ENCODE measurements at regions not wholly inside any gene's neighbourhood (a gene's known extent, or its start where the extent isn't known, plus 50 kb on each side); places are given as distances from the start of the nearest gene placed in this dataset.
A peak's percentile ranks its signal among the peaks of the same experiment; 100 is the strongest.

DNA sequence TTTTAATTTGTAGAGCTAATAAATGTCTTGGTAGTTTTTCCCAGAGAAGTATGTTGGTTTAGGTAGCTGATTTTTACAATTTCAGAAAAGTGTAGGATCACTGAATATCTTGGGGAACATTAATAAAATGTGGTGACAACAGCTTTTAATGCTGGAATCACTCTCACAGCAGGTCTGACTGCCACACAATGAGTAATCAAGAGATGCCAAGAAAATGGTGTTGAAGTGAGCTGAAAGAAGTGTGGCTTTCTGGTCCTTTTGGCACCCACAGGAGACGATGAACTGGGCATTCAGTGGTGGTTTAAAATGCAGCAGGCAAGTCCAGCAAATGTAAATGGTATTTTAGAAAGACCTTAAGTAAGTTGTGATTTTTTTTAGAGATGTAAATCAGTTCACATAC lies 175.8 kb downstream of the CBLN2 start:
- no peak for DNase-seq (ENCODE audit: low read depth)

DNA sequence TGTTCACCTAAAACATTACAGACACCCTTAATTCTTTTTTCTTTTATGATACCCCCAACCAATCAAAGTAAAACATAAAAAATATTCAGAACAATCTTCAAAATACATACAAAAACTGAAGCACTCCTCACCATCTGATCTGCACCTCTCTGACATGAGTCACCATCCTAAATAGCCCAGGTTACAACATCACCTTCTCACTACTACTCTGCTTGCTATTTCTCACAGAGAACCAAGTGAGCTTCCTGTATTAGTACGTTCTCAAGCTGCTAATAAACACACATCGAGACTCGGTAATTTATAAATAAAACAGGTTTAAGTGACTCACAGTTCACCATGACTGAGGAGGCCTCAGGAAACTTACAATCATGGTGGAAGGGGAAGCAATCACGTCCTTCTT lies 183.5 kb downstream of the CBLN2 start:
- DNase-seq (ENCODE audit: low read depth): peak; percentile 16

DNA sequence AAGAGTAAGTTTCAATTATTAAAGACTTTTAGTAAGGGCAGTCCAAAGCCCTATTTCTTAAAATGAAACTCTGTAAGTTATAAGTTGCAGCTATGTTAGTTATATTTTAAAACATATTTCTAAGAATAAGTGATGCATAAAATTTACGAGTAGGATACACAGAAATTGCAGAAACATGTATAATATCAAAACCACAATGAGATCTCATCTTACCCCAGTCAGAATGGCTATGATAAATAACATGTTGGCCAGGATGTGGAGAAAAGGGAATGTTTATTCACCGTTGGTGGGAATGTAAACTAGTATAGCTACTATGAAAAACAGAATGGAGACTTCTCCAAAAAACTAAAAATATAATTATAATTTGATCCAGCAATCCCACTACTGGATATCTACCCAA lies 201.2 kb downstream of the CBLN2 start:
- DNase-seq (ENCODE audit: low read depth): no peak

DNA sequence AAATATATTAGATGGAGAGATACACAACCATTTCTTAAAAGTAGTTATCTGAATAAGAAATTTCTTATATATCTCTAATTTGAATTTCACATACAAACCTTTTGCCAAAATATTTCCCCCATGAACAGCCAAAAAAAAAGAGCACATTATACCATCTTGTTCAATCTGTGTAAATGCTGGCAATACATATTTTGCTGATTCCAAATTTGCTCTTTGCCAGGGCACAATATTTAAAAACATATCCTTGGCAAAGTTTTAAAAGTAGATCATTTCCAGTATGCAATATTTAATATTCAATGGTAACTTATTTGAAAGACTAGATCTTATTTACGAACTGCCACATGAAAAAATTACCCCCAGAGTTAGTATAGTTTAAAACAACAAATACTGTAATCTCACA lies 204.2 kb downstream of the CBLN2 start:
- no peak for DNase-seq (ENCODE audit: low read depth)

DNA sequence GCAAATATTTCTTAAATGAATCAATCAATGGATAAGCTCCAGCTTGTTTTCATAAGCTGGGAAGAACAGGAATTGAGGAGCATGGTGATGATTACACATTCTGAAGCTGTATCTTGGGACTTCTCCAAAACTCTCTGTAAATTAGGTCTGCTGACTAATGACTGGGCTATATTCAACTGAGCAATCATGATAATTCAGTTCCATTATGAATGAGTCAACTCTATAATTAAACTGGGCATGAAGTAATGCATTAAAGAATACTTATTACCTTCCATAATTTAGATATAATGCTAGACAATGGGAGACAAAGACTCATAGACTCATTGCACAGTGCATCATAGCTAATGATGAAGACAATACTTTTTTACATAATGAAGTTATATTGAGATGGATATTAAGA lies 207.4 kb downstream of the CBLN2 start:
- DNase-seq (ENCODE audit: low read depth): no peak

DNA sequence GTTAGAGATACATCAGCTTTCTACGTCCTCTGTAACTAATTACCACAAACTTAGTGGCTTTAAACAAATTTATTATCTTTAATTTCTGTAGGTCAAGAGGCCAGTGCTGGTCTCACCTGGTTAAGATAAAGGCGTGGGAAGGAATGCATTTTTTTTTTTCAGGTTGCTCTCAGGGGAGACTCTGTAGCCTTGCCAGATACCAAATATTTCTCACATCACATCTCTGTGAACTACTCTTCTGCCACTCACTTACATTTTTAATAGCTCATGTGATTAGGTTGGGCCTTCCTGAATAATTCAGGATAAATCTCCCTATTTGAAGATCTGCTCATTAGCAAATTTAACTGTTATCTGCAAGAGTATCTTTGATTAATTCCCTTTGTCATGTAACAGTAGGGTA lies 214.6 kb downstream of the CBLN2 start:
- DNase-seq (ENCODE audit: low read depth): no peak

DNA sequence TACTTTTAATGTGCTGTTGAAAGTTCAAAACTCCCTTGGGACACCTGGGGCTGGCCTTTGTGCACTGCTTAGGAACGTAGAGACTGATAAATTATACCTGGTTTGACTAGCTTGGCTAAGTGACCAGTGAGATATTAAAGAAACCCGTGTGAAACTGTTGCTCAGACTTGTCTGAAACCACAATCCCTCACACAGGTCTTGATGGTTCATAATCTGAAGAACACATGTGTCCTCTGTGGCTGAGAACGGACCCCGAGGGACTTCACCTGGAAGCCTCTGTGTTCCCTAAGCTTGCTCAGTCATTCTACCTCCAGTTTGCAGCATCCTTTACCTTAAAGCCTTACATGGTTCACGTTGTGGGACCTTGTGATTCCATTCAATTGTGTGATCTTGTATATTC lies 218.8 kb downstream of the CBLN2 start:
- DNase-seq (ENCODE audit: low read depth): no peak

DNA sequence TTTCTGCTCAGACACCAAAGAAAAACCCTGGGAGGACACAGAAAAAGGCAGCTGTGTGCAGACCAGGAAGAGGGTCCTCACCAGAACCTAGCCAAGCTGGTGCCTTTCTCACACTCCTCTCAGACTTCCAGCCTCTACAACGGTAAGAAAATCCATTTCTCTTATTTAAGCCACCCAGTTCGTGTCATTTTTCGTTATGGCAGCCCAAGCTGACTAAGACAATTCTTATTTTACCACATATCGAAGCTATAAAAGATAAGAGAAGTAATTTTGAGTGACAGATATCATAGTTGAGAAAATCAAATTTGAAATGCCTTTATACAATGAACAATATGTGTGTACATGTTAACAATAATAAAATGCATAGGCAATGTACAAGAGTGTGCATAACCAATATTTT lies 219.5 kb downstream of the CBLN2 start:
- no peak for DNase-seq (ENCODE audit: low read depth)

DNA sequence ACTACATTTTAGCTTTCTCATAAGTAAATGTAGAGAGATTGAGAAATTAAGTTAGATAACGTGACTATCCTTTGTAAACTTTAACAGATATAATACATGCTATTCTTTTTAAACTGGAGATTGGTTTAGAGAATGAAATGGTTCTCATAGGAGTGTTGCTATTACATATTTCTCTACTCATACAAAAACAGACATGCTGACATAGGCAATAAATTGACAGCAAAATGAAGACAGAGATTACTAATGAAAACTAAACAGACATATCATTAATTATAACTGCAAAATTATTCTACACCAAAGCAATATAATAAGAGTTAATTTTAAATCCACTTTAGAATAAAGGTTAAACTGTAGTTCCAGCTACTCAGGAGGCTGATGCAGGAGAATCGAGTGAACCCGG lies 227.6 kb downstream of the CBLN2 start:
- no peak for DNase-seq (ENCODE audit: low read depth)

DNA sequence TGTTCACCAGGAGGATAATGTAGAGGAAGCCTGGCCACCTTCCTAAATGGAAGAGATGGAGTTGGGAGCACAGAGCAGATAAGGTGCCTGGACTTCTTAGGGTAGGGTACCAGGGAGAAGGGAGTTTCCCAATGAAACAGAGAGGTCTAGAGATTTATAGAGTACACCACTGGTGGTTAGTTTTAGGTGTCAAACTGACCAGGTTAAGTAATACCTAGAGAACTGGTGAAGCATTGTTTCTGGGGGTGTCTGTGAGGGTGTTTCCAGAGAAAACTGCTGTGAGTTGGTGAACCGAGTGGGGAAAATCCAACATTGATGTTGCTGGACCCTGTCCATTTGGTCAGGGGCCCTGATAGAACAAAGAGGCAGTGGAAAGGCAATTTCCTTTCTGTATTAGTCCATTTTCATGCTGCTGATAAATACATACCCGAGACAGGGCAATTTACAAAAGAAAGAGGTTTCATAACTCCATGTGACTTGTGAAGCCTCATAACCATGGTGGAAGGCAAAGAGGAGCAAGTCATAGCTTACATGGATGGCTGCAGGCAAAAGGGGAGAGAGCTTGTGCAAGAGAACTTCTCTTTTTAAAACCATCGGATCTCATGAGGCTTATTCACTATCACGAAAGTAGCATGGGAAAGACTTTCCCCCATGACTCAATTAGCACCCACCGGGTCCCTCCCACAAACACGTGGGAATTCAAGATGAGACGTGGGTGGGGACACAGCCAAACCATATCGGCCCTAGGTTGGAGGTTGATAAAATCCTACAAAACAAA lies 260.8 kb downstream of the CBLN2 start:
- no peak for DNase-seq (ENCODE audit: low read depth)

DNA sequence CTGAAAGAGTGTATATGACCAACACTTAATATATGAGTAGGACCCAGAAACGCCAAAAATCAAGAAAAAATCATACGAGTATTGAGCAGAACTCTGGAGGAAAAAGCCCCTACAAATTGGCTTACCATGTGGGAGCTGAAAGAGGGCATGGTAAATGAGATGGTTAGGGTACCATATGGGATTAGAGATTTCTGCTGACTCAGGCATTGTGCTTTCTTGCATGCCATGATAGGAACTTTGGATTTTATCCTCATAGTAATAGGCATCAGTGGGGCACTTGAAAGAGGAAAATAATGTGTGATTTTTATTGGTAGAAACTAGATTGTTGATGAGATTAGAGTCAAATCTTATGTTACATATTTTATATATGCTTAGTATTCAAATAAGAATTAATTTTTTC lies 271.1 kb downstream of the CBLN2 start:
- no peak for DNase-seq (ENCODE audit: low read depth)

DNA sequence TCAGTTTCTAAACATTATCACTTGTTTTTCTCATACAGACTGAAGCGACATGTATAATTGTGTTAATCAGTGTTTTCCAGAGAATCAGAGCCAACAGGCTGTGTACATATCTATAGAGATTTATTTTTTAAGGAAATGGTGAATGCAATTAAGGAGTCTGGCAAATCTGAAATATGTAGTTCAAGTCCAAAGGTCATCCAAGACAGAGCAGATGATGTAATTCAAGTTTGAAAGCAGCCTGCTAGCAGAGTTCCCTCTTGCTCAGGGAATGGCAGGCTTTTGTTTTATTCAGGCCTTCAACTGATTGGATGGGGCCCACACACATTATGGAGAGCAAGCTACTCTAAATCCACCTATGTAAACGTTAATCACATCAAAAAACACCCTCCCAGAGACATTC lies 282.6 kb downstream of the CBLN2 start:
- no peak for DNase-seq (ENCODE audit: low read depth)

DNA sequence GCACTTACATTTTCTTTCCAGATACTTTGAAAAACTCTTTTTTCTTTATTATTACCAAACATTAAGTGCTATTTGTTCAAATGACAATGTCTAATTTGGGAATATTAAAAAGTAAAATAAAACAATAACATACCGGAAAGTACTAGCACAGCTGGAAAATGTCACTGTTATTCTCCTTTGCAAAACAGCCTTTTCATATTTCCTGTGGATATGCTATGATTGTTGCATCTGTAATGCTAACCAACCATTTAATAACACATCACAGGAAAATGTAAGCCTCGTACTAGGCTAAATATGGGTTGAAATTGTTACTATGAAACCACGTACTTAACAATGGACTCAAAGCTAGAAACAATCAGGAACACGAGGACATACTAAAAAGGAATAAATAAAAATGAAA lies 298.1 kb downstream of the CBLN2 start:
- DNase-seq (ENCODE audit: low read depth): no peak

DNA sequence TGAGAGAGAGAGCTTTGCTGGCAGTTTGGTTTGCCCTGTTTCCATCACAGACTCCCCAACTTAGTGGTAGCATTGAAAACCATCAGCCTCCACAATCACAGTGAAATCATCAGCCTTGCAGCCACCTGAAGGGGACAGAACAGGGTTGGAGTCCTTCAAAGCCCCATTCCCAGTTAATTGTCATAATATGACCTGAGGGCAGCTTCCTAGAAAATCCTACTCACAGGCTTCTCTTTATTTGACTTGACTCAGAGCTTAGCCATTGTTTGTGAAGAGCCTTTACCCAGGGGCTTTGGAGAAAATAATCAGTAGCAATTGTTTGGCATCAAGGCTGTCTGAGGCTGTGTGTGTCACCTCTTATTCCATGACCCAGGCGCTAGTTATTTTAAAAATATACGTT lies 308.7 kb downstream of the CBLN2 start:
- peak; percentile 23 for DNase-seq (ENCODE audit: low read depth)

DNA sequence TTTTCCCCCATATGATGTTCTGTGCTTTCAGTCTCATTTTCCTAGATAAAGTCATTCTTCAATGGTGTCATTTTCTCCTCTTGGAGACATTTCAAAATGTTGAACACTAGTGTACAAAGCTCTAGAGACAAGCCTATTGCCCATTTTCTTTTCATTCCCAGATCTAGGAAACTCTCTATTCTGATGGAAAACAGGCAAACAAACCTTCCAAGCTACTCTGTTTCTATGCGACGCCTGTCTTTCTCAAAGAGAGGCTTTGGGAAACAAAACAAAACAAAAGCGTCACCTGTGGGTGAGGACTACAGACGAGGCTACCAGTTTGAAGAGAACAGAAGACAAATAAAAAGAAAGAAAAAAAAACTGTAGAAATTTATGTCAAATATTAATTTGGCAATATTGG lies 311.0 kb downstream of the CBLN2 start:
- no peak for DNase-seq (ENCODE audit: low read depth)

DNA sequence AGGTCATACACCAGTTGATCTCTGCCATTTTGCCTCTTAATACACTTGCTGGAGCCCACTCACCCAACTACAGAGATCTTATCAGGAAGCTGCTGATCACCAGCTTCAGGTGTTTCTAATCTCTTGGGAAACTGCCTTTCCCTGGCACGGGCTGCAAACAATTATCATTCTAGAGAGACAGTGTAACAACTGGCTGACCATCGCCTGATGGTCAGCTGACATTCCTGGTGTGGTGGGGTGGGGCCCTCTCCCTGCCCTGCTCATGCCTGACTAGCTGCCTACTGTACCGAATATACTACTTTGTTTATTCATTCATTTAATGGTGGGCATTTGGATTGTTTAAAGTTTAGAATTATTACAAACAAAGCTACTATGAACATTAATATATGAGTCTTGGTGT lies 311.5 kb downstream of the CBLN2 start:
- no peak for DNase-seq (ENCODE audit: low read depth)

DNA sequence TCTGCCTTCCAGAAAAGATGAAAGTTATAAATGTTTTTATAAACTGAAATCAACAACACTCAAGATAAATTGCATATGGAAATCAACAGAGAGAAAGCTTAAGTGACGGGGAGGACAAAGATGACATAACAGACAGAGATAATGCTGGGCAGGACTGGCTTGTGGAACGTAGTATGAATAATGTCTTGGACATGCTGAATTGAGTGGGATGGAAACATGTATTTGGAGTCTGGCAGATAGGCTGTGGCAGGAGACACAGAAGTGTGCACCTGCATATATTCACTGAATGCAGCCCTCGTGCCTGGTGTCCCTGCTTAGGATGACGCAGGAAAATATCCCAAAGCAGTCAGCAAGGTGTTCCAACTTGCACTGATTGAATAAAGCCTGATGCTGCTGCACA lies 318.2 kb downstream of the CBLN2 start:
- DNase-seq (ENCODE audit: low read depth): no peak

DNA sequence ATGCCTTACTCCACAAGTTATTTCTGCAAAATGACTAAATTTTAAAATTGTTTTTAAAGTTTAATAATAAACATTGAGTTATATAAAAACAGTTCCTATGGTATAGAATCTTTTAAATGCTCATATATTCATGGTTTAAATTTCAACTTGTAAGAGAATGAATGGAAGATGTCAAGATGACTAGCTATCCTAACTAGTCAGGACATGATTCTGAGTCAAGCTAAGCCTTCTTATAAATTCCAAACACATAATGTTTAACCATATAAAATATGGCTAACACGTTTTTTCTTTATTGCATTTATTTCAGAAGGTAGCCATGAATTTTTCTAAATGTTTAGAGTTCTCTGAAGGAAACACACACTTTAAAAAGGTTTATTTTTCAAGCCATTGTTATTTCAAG lies 320.4 kb downstream of the CBLN2 start:
- DNase-seq (ENCODE audit: low read depth): no peak

DNA sequence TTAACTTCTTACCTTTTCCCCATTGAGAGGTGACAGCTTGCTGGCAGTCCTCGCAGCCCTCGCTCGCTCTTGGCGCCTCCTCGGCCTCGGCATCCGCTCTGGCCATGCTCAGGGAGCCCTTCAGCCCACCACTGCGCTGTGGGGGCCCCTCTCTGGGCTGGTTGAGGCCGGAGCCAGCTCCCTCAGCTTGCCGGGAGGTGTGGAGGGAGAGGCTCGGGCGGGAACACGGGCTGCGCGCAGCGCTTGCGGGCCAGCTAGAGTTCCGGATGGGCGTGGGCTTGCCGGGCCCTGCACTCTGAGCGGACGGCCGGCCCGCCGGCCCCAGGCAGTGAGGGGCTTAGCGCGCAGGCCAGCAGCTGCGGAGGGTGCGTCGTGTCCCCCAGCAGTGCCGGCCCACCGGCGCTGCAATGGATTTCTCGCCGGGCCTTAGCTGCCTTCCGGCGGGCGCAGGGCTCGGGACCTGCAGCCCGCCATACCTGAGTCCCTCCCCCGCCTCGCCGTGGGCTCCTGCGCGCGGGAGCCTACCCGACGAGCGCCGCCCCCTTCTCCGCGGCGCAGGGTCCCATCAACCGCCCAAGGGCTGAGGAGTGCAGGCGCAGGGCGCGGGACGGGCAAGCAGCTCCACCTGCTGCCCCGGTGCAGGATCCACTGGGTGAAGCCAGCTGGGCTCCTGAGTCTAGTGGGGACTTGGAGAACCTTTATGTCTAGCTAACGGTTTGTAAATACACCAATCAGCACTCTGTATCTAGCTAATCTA lies 335.0 kb downstream of the CBLN2 start:
- DNase-seq (ENCODE audit: low read depth): no peak

DNA sequence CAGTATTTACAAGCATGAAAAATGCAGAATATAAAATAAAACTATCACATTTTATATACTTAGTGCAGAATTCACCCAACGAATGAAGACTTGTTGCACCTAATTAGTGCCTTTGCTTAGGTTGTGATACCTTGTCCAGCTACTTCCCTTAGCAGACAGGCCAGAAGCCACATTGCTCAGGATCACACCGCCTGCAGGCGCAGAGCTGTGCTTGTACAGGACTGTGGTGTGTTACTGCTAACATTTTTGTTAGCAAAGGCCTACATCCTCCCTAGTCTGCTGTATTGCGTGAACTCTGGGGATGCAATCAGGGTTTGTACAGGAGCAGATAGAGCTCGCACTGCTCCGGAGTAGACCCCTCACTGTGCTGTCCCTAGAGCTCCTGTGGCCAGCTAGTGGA lies 336.9 kb downstream of the CBLN2 start:
- DNase-seq (ENCODE audit: low read depth): no peak

DNA sequence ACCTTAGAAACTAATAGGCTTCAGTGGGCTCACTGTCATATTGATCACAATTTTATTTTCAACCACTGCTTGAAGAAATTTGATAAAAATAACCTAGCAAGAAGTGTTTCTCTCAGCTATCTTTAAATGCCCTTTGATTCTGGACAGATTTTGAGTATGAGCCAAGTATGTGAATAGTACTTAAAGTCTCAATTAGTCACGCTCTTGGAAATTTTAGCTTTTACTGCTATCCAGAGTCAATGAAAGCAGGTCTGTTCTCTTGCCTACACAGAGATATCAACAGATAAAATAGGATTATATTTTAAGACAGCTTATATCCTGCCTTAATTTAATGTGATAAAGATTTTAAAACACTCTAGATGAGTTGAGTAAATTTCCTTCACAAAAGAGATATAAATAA lies 337.3 kb downstream of the CBLN2 start:
- peak; percentile 9 for DNase-seq (ENCODE audit: low read depth)

DNA sequence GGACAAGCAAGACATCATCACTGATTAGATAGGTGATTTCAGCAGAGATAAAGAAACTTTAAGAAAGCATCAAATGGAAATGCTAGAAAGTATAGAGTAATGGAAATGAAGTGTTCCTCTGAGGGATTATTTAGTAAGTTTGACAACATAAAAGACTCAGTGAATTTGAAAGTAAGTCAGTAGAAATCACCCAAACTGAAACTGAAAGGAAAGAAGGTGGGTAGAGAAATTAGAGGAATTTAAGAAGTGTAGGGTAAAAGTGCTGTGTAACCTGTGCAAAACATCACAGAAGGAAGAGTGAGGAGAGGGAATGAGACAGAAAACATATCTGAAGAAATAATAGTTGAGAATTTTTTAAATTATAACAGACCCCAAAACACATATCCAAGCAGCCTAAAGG lies 343.1 kb downstream of the CBLN2 start:
- no peak for DNase-seq (ENCODE audit: low read depth)

DNA sequence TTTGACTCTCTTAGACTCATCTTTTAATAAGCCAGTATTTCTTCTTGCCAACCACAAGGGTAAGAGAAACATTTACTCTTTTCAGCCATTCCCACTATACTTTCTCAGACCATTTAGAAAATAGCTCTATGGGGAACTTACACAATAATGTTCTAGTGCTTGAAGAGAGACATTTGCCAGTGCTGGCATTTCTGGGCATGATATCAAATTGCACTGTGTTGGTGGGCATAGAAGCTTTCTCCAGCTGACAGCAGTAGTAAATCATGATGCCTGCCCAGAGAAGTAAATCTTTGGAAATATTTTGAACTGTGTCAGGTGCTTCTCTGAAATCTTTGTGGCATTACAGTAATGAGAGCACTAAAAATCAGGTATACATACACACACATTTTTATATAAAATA lies 346.6 kb downstream of the CBLN2 start:
- peak; percentile 2 for DNase-seq (ENCODE audit: low read depth)

DNA sequence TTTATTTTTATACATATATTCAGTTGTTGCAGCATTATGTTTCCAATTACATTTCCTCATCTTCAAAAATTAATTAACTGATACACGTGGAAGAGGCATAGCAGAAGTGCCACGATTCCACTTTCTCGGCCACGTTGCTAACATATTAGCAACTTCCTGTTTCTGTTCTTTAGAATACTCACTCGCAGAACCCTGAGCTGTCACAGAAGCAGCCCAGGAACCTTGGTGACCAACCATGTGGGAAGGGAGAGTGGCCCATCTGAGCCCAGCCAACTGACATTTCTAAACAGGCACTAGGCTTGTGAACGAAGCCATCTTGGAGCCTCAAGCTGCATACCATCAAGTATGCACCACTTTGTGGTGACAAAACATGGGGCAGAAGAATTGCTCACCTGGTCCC lies 350.1 kb downstream of the CBLN2 start:
- no peak for DNase-seq (ENCODE audit: low read depth)
